ENCODE measurements at regions not wholly inside any gene's neighbourhood (a gene's known extent, or its start where the extent isn't known, plus 50 kb on each side); places are given as distances from the start of the nearest gene placed in this dataset.

- TF ChIP-seq POLR2A (IDR thresholded peaks at IDR 0.05), result no peak
- TF ChIP-seq CTCF (IDR thresholded peaks at IDR 0.05), result no peak
These were observed 141.5 kb downstream of the MAGEB17 start for GRCh38 chrX:16308773-16309172.

Data from heart left ventricle (tissue), 13 donors.